Thymus (tissue), 11 donors: ENCODE measurements at regions not wholly inside any gene's neighbourhood (a gene's known extent, or its start where the extent isn't known, plus 50 kb on each side); places are given as distances from the start of the nearest gene placed in this dataset.

Experiments
- DNase-seq, 9 donors: peaks; one replicate each; pipeline ENCODE4 v3.0.0-alpha.2; 2013; ENCODE audit warnings: low spot score in 9 of 9, low read depth in 6 of 9, missing footprints in 1 of 9
- H3K27ac ChIP-seq, 2 donors: one replicate each; pipeline ENCODE4 v1.5.1; 2013; ENCODE audit warnings: control low read depth in 1 of 2, low read depth in 1 of 2, low read length in 1 of 2, mild to moderate bottlenecking in 1 of 2, moderate library complexity in 1 of 2
- H3K27me3 ChIP-seq, 2 donors: one replicate each; pipeline ENCODE4 v1.5.1; 2013; ENCODE audit warnings: low read length in 1 of 2; ENCODE audit not compliant: control insufficient read depth in 2 of 2, insufficient read depth in 1 of 2
- H3K36me3 ChIP-seq, 2 donors: one replicate each; pipeline ENCODE4 v1.5.1; 2013; ENCODE audit warnings: low read length in 1 of 2, mild to moderate bottlenecking in 1 of 2, moderate library complexity in 1 of 2; ENCODE audit not compliant: control insufficient read depth in 2 of 2, insufficient read depth in 2 of 2
- H3K4me1 ChIP-seq, 2 donors: one replicate each; pipeline ENCODE4 v1.5.1; 2013; ENCODE audit warnings: low read length in 2 of 2; ENCODE audit not compliant: control insufficient read depth in 2 of 2, insufficient read depth in 2 of 2
- H3K4me3 ChIP-seq, 2 donors: one replicate each; pipeline ENCODE4 v1.5.1; 2013; ENCODE audit warnings: low read length in 2 of 2, control low read depth in 1 of 2, mild to moderate bottlenecking in 1 of 2
- H3K9me3 ChIP-seq, 2 donors: one replicate each; pipeline ENCODE4 v1.5.1; 2013; ENCODE audit warnings: low read length in 1 of 2, mild to moderate bottlenecking in 1 of 2; ENCODE audit not compliant: control insufficient read depth in 2 of 2, insufficient read depth in 1 of 2
- WGBS: extraction: QIAGEN DNeasy Blood & Tissue Kit; methylation state at CpG from one replicate; pipeline ENCODE4 v1.1.7; 2013; 5-methylcytosine and 5-hydroxymethylcytosine counted together
- donor health status: healthy.

- no peaks in the 10 kb centered on the region for H3K36me3 ChIP-seq
These were observed 177.6 kb upstream of the MEOX2 start for GRCh38 chr7:15863951-15864625.

GRCh38 chr7:15862781-15863165, 176.3 kb upstream of the MEOX2 start:
- Histone ChIP-seq H3K4me1 (no peaks in the 10 kb centered on the region), H3K9me3 (no peaks in the 10 kb centered on the region), H3K4me3 (no peak overlapping the region), H3K27ac (no peak overlapping the region), H3K36me3 (no peaks in the 10 kb centered on the region), H3K27me3 (no peaks in the 10 kb centered on the region)
- DNase-seq = no peak

More at GRCh38 chr7:15863951-15864625, 177.6 kb upstream of the MEOX2 start:
- H3K27ac ChIP-seq = no peak overlapping the region
- no peaks in the 10 kb centered on the region for H3K4me1 ChIP-seq
- H3K4me3 ChIP-seq = no peak overlapping the region
- H3K9me3 ChIP-seq = no peaks in the 10 kb centered on the region
- 95% methylated on average over 4 of the region's 4 CpGs for WGBS
- no peaks in the 10 kb centered on the region for H3K27me3 ChIP-seq
- DNase-seq = no peak

GRCh38 chr7:15862016-15862780, 175.7 kb upstream of the MEOX2 start:
- H3K9me3 ChIP-seq = no peaks in the 10 kb centered on the region
- H3K27me3 ChIP-seq = no peaks in the 10 kb centered on the region
- no peak overlapping the region for H3K4me3 ChIP-seq
- no peaks in the 10 kb centered on the region for H3K4me1 ChIP-seq
- H3K36me3 ChIP-seq = no peaks in the 10 kb centered on the region
- no peak overlapping the region for H3K27ac ChIP-seq
- 85% methylated on average over 4 of the region's 4 CpGs for WGBS
- DNase-seq = no peak

GRCh38 chr7:15860264-15860949, 173.9 kb upstream of the MEOX2 start:
- Histone ChIP-seq H3K27me3 (no peaks in the 10 kb centered on the region), H3K9me3 (no peaks in the 10 kb centered on the region), H3K4me3 (no peak overlapping the region), H3K27ac (no peak overlapping the region), H3K36me3 (no peaks in the 10 kb centered on the region), H3K4me1 (no peaks in the 10 kb centered on the region)
- 87% methylated on average over 1 of the region's 1 CpG for WGBS
- DNase-seq = no peak

- WGBS = 96% methylated on average over 3 of the region's 3 CpGs
These were observed 170.5 kb upstream of the MEOX2 start for GRCh38 chr7:15857026-15857425.

GRCh38 chr7:15856311-15856710, 169.8 kb upstream of the MEOX2 start:
- H3K4me1 ChIP-seq = no peaks in the 10 kb centered on the region
- no peaks in the 10 kb centered on the region for H3K36me3 ChIP-seq
- no peak overlapping the region for H3K27ac ChIP-seq
- no peaks in the 10 kb centered on the region for H3K9me3 ChIP-seq
- H3K27me3 ChIP-seq = no peaks in the 10 kb centered on the region
- no peak for DNase-seq
- H3K4me3 ChIP-seq = no peak overlapping the region

More at GRCh38 chr7:15857026-15857425, 170.5 kb upstream of the MEOX2 start:
- Histone ChIP-seq H3K4me1 (no peaks in the 10 kb centered on the region), H3K36me3 (no peaks in the 10 kb centered on the region), H3K9me3 (no peaks in the 10 kb centered on the region), H3K27ac (no peak overlapping the region), H3K4me3 (no peak overlapping the region), H3K27me3 (no peaks in the 10 kb centered on the region)
- DNase-seq = no peak

- Histone ChIP-seq H3K36me3 (no peaks in the 10 kb centered on the region), H3K27ac (no peak overlapping the region), H3K4me3 (no peak overlapping the region), H3K27me3 (no peaks in the 10 kb centered on the region), H3K4me1 (no peaks in the 10 kb centered on the region), H3K9me3 (no peaks in the 10 kb centered on the region)
- no peak for DNase-seq
- 92% methylated on average over 6 of the region's 6 CpGs for WGBS
These were observed 169.1 kb upstream of the MEOX2 start for GRCh38 chr7:15855525-15856109.

- no peak for DNase-seq
- Histone ChIP-seq H3K4me3 (no peak overlapping the region), H3K4me1 (no peaks in the 10 kb centered on the region), H3K9me3 (no peaks in the 10 kb centered on the region), H3K27me3 (no peaks in the 10 kb centered on the region), H3K36me3 (no peaks in the 10 kb centered on the region), H3K27ac (no peak overlapping the region)
- WGBS = 93% methylated on average over 4 of the region's 4 CpGs
These were observed 168.5 kb upstream of the MEOX2 start for GRCh38 chr7:15854841-15855524.
